ENCODE measurements at regions not wholly inside any gene's neighbourhood (a gene's known extent, or its start where the extent isn't known, plus 50 kb on each side); places are given as distances from the start of the nearest gene placed in this dataset.

DNA sequence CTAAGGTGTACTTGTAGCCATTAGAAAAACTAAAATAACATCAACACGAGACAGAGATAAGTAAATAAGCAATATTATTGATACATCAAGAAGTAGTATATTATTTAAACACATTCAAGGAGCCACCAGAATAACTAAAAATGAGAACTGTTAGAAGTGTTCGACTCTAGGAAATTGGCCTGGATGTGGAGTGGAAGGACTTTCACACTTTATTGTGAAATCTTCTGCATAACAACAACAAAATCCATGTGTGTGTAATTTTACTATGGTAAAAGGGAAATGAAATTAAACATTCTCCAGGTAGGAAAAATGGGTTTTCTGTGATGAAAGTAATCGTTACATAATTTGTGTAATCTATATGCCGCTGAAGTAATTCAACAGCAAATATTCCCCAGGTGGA is 96.3 kb upstream of the RNF152 start:
- ATAC-seq (peak; percentile 65), DNase-seq (ENCODE audit: low spot score) (no peak)

DNA sequence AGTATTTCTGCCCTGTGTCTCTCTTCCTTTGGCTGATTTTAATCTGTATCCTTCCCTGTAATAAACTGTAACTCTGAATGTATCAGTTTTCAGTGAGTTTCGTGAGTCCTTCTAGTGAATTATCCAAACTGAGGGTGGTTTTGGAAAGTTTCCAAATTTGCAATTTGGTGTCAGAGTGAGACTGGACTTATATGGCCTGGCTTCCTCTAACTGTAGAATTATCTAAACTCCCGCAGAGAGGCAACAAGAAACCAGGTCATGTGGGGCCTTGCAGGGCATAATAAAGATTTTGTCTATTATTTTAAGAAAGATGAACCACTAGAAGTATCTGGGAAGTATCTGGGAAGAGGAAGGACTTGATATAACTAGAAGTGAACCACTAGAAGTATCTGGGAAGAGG is 95.3 kb upstream of the RNF152 start:
- ATAC-seq (no peak), DNase-seq (ENCODE audit: low spot score) (no peak)

DNA sequence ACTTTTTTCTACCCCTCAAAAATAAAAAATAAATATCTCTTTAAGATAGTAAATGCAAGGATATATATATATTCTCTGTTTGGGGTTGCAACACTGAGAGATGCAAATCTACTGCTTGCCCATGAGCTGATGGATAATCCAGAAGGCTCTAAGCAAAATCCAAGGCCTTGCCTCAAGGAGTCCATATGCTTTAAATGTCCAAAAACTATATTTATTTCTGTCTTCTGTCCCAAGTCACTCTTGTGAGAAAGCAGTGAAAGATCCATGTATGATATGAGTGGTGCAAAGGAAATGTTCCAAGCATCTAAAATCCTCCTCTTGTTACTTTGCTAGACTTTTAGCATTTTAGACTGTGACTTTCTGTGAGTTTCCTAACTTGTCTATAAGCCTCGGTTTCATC is 92.9 kb upstream of the RNF152 start:
- ATAC-seq (no peak), DNase-seq (ENCODE audit: low spot score) (no peak)

DNA sequence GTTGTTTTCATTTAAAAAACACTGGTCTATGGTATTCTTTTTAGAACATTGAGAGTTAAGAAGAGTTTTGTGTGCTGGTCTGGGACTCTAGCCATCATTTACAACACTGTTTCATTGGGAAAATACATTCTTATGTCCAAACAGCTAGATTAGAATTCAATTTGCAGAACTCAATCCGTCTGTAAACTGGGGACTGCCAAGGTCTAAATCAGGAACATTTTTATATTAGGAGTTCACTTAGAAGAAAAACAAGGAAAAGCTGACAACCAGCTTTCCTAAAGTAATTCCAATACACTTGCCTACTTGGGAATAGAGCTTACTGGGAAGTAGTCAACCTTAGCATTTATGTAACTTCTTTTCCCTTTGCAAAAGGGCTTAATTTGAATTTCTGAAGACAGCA is 91.5 kb upstream of the RNF152 start:
- no peak for ATAC-seq
- no peak for DNase-seq (ENCODE audit: low spot score)

DNA sequence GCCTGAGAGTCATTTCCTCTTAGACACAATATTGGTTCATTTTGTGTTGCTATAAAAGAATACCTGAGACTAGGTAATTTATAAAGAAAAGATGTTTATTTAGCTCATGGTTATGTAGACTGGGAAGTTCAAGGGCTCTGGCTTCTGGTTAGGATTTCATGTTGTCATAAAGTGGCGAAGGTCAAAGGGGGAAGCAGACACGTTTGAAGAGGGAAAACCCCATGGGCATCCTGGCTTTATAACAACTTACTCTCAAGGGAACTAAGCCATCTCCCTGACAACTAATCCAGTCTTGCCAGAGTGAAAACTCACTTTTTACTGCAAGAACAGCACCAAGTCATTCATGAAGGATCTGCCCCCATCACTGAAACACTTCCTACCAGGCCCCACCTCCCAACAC is 89.7 kb upstream of the RNF152 start:
- DNase-seq (ENCODE audit: low spot score) (no peak), ATAC-seq (no peak)

DNA sequence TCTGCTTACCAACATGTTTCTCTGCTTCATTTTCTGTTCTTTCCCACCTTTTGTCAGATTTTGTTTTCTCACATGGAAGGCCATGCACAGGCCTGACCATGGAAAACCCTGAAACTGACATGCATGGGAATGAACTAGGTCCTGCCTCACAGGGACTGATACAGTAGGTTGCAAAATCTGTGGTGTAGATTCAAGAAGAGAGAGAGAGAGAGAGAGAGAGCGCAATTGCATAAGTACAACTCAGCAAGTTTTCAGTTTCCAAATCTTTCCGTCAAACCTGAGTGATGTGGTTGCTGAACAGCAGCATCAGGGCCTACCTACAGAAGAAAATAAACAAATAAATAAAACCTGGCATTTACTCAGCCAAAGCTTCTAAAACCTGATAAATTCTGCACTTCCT is 87.5 kb upstream of the RNF152 start:
- peak; percentile 95 for ATAC-seq

DNA sequence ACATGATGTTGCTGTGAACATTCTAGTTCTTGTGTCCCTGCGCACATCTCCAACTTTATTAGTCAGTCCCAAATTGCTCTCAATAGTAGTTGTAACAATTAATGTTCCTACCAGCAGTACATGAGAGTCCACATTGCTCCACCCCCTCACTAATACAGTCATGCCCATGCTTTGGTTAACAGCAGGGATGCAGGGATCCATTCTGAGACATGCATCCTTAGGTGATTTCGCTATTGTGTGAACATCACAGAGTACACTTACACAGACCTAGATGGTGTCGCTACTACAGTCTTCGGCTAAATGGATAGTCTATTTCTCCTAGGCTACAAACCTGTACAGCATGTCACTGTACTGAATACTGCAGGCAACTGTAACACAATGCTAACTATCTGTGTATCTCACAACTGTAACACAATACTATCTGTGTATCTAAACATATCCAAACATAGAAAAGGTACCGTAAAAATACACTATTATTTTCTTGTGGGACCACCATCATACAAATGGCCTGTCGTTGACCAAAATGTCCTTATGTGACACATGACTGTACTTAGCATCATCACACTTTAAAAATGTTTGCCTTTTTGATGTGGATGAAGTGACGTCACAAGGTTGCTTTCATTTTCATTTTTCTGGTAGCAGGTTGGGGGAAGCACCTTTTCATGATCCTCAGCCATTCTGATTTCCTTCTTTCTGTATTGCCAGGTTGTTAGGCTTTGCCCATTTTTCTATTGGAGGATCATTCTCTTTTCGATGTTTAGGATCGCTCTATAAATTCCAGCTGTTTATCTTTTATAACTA is 82.9 kb upstream of the RNF152 start:
- ATAC-seq (no peak), DNase-seq (ENCODE audit: low spot score) (no peak)

More for the DNA sequence above, 87.5 kb upstream of the RNF152 start:
- DNase-seq (ENCODE audit: low spot score): no peak

DNA sequence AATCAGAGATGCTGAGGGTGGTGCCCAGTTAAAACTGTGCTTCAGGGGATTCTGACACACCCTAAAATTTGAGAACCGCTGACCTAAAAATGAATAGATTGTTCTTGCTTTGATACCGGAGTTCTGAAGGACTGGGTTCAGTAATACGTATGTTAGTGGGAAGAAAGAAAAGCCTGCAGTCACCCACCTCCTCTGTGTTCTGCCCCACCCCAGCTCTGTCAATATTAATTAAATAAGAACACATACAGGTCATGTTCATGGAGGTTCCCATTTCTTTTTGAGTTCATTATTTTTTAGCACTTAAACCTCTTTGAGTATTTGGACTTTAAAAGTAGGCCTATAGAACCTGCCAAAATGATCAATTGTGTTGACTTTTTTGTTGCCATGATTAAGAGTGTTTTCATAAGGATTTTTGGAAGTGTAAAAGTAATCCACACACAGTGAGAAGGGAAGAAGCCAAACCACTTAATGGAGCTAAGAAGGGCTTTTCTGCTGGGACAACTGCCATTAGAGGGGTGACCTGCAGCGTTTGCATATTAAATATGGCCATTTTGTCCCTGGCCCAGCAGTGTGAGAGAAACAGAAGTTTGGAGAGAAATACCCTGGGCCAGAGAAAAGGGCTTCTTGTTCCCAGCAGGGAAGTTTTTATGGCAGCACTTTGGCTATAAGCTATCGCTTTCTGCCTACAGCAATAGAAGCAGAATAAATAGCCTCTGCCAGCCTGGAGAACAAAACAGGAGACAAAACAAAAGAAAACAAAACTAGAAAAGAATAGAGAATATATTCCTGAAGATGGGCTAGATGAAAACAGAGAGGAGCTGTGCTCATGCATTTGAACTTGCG is 80.7 kb upstream of the RNF152 start:
- ATAC-seq (no peak), DNase-seq (ENCODE audit: low spot score) (no peak)

DNA sequence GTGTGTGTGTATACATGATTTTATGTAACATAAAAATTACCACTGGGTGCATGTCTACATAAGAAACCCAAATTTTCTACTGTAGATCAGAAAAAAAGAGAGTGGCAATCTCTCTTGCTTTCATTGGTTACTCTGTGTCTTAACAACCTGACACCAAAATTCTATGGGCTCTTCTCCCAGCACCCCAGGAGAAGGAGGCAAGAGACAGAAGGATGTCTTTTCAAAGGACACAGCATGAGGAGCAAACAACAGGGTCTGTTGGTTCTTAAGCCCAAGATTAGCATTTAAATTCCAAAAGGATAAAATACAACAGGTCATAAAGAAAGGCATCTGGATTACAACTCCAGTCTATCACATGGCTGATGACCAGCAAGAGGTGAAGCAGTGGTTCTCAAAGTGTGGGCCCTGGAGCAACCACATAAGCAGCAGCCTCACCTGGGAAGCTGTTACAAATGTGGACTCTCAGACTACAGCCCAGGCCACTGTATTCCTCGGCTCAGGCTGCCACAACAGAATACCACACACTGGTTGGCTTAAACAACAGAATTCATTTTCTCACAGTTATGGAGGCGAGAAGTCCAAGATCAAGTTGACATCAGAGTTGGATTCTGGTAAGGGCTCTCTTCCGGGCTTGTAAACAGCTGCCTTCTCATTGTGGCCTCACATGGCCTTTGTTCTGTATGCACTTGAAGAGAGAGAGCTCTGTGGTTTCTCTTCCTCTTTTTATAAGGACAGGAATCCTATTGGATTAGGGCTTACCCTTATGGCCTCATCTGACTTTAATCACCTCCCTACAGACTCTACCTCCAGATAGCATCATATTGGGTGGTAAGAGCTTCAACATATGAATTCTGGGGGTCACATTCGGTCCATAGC is 79.8 kb upstream of the RNF152 start:
- DNase-seq (ENCODE audit: low spot score) (no peak), ATAC-seq (no peak)

DNA sequence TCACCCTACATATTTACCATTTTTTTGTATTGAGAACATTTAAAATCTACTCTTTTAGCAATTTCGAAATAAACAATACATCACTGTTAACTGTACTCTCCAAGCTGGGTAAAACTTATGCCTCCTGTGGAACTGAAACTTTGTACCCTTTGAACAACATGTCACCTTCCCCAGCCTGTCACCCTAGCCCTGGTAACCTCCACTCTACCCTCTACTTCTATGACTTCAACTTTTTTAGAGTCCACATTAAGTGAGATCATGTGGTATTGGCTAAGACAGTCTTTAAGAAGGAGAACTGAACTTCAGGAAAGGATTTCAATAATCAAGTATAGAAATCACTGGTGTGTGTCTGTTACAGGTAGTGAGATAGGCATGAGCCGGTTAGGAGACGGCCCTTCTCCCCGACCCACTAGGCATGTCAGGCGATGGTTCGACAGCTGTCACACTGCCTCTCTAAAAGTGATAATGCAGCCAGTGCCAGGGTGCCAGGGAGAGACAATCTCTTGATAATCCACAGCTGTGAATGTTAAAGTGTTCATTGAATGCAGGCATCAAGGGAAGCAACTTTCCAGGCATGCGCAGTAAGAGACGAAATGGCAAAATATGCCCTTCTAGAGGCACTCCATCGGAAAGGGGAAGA is 74.6 kb upstream of the RNF152 start:
- DNase-seq (ENCODE audit: low spot score) (no peak), ATAC-seq (no peak)

DNA sequence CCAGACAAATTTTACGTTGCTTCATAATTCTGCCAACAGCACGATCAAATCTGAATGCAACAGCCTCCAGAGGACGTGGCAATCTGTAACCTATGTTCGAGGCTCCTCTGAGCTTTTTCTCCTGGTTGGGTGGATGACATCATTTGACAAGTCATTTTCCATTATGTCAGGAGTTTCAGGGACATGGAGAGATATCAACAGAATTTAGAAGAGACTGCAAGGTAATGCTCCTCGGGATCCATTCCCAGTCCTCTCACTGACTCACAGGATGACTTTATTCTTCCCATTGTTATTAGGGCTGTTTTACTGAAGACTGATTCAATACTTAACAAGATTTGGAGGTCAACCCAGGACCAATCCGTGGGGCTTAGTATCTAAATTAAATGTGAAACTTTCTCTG is 72.5 kb upstream of the RNF152 start:
- ATAC-seq (no peak), DNase-seq (ENCODE audit: low spot score) (no peak)

DNA sequence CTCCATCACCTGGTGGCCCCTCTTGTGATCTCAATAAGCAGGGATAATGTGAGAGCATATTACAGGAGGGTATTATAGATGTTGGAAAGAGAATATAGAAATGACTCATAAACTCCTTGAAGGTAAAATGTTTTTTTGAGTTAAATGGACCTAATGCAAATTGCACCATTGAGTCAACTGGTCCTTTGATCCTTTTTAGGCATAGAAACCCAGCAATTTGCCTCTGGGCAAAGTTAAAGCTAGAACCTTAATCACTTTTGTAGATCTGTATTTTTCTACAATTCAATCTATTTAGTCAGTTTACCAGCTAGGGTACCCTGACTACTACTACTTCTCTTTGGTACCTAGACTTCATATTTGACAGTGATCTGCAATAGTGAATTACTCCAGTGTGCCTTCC is 71.8 kb upstream of the RNF152 start:
- ATAC-seq: no peak
- no peak for DNase-seq (ENCODE audit: low spot score)

DNA sequence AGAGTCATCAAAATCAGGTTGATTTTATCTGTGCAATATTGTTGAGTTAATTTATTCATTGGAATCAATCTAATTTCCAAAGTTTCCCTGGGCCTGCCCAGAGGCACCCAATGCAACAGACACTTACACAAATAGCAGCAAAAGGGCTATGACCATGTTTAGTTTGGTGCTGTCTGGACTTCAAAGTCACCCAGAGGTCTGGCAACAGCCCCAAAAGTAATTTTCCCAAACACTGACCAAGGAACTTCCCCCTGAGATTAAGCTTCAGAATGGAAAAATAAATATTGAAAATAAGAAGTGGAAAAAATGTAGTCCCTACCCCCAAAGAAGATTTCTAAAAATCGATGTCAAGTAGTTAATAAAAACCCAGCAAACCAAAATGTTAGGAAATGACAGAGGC is 70.9 kb upstream of the RNF152 start:
- ATAC-seq (peak; percentile 55), DNase-seq (ENCODE audit: low spot score) (no peak)

DNA sequence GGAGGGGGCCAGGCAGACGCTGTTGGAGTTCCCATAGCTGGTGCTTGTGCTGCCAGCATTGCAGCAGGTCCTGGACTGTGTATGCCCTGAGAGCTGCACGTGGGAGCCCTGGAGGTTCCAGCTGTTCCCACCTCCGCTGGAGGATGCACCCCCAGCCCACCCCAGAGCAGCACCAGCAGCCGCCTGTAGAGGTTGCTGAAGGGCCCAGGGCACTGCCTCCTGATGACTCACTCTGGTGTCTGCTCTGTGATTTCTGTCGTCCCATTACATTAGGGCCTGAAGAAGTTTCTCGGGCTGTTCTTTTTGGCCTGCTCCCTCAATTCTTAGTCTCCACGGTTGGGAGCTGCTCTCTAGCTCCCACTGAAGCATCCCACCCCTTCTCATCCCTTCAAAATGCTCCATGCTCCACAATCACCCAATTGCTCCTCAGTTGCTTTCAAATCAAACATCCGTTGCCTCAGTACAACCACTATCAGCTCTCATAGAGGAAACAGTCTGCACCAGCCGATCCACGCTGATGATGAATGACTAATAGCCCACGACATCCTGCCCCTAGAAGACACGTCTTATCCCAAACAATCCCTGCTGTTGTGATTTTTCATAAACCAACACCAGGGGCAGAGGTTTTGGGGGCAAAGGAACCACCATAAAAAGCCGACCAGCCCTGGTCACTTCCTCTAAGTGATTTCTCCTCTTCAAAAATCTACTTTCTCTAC is 65.2 kb upstream of the RNF152 start:
- ATAC-seq (no peak), DNase-seq (ENCODE audit: low spot score) (no peak)

DNA sequence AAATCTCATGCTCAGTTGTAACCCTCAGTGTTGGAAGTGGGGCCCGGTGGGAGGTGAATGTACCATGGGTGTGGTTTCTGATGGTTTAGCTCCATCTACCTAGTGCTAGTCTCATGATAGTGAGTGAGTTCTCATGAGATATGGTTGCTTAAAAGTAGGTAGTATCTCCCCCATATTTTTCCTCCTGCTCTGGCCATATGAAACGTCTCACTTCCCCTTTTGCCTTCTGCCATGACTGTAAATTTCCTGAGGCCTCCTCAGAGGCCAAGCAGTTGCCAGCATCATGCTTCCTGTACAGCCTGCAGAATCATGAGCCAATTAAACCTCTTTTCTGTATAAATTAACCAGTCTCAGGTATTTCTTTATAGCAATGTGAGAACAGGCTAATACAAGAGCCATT is 62.8 kb upstream of the RNF152 start:
- ATAC-seq (no peak), DNase-seq (ENCODE audit: low spot score) (no peak)

DNA sequence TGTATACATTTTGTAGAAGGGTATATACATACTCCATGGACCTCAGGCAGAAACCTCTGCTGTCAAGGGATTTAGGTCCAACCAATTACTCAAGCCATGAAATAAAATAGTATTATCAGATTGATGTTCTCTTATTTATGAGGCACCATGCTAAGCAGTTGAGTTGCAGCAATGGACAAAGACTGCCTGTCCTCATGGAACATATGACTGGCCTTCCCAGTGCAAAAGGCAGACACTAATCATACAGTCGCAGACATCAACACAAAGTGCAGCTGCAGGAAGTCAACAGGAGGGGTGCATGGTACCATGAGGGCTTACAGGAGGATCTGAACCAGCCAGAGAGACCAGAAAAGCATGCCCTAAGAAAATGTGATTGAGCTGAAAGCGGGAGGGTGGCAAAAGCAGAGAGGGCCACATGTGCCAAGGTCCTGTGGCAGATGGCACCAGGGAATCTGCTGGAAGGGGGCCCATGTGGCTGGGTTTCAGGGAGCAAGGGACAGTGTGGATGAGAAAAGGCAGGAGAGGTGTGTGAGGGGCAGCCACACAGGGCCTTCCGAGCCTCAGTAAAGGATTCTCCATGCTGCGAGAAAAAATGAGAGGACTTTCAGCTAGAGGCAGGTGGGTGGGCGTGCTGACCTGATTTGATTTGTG is 61.4 kb upstream of the RNF152 start:
- DNase-seq (ENCODE audit: low spot score): no peak

DNA sequence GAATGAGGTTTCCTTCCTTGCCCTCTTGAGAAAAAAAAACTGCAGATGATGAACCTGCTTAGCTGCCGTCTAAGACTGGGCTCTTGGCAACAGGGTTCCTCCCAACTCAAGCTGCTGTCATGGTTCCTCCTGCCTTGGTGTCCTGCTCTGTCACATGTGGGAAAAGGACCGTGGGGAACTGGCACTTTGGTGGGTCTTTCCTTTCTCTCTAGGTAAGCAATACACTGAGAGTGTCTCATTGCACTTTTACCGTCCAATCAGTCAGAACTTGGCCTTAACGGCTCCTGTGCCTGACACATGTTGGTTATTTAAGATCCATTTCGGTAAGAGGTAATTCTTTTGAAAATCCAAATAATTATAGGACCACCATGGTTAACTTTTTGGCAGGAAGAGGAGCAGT is 60.8 kb upstream of the RNF152 start:
- no peak for ATAC-seq
- no peak for DNase-seq (ENCODE audit: low spot score)

More for the DNA sequence above, 61.4 kb upstream of the RNF152 start:
- ATAC-seq: no peak

DNA sequence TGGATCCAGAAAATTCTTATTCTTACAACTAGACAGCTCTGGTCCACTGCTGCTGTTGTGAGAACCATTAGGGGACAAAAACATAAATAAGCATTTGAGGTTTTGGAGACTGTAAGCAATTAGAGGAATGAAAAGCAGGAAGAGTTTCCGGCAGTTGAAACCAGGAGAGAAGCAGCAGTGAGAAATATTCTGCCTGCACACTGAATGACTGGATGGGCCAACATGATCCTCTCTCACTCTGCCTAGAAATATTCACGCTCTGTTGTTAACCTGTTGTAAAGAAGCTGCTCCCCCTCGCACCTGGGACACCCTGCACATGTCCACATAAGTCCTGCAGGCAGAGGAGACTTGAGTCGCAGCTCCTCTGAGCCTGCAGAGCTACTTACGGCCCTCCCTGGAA is 60.4 kb upstream of the RNF152 start:
- ATAC-seq (no peak), DNase-seq (ENCODE audit: low spot score) (no peak)

DNA sequence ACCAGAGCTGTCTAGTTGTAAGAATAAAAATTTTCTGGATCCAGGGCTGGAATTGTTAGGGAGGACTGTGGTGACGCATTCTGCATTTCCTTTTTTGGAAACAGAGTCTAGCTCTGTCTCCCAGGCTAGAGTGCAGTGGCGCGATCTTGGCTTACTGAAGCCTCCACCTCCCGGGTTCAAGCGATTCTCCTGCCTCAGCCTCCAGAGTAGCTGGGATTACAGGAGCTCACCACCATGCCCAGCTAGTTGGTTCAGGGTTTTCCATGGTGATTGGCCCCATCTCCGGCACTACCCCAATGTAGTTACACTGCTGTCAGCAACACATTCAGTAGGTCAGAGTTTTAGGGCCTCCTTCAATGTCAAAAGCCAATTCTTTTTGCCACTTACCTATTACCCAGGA is 58.6 kb upstream of the RNF152 start:
- no peak for ATAC-seq

DNA sequence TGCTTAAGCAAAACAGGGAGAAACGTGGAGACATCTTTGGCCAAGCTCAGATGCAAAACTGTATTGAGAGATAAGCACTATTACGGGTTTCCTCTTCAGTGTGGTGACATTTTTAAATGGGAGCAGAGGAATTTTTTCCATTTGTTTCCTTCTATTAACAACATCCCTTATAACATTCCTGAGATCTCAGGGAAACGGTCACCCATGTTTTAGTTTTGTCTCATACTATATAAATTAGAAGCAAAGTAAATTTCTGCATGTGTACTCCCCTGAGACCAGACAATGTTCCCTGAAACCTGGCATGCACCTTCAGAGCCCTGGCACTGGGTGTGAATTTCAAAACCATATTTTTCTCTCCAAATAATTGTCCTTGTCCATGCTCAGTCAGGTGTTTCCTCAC is 57.6 kb upstream of the RNF152 start:
- DNase-seq (ENCODE audit: low spot score) (no peak), ATAC-seq (no peak)

More for the DNA sequence above, 58.6 kb upstream of the RNF152 start:
- DNase-seq (ENCODE audit: low spot score): no peak
